ENCODE measurements at regions not wholly inside any gene's neighbourhood (a gene's known extent, or its start where the extent isn't known, plus 50 kb on each side); places are given as distances from the start of the nearest gene placed in this dataset.

DNA sequence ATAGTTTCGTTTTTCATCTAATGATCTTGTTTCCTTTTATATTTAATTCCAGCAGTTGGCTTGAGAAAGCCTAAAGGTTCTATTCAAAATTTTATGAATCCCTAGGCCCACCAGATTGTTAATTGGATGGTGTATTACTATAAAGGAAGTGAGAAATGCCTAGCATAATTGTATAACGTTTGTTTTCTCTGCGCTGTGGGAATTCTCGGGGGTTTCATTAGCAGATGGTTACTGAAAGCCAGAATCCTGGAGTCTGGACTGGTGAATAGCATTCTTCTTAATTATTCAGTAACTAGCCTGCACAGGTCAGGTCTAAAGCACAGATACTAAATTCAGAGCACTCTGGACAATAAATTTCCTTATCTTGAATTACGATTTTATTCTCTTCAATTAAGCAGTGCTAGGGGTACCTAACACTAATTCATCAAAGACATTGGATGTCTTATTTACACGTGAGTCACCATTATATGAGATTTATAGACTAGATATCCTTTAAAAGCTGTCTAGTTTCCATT lies 459.4 kb downstream of the DTHD1 start:
- no peak for TF ChIP-seq ZNF274 (IDR thresholded peaks at IDR 0.05; ENCODE audit: low read length)
- no peak for TF ChIP-seq ZNF274 (tag by site-specific recombination; IDR thresholded peaks at IDR 0.05; ENCODE audit: borderline replicate concordance)
- TF ChIP-seq, protein P1, sequence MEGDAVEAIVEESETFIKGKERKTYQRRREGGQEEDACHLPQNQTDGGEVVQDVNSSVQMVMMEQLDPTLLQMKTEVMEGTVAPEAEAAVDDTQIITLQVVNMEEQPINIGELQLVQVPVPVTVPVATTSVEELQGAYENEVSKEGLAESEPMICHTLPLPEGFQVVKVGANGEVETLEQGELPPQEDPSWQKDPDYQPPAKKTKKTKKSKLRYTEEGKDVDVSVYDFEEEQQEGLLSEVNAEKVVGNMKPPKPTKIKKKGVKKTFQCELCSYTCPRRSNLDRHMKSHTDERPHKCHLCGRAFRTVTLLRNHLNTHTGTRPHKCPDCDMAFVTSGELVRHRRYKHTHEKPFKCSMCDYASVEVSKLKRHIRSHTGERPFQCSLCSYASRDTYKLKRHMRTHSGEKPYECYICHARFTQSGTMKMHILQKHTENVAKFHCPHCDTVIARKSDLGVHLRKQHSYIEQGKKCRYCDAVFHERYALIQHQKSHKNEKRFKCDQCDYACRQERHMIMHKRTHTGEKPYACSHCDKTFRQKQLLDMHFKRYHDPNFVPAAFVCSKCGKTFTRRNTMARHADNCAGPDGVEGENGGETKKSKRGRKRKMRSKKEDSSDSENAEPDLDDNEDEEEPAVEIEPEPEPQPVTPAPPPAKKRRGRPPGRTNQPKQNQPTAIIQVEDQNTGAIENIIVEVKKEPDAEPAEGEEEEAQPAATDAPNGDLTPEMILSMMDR (tag by site-specific recombination; IDR thresholded peaks at IDR 0.05): no peak
- TF ChIP-seq ZNF366 (tag by site-specific recombination; conservative IDR thresholded peaks at IDR 0.05): no peak
- TF ChIP-seq ZNF677 (tag by site-specific recombination; IDR thresholded peaks at IDR 0.05): no peak
- no peak for TF ChIP-seq ZNF776 (tag by site-specific recombination; IDR thresholded peaks at IDR 0.05; ENCODE audit: borderline replicate concordance)
- TF ChIP-seq, protein P2, sequence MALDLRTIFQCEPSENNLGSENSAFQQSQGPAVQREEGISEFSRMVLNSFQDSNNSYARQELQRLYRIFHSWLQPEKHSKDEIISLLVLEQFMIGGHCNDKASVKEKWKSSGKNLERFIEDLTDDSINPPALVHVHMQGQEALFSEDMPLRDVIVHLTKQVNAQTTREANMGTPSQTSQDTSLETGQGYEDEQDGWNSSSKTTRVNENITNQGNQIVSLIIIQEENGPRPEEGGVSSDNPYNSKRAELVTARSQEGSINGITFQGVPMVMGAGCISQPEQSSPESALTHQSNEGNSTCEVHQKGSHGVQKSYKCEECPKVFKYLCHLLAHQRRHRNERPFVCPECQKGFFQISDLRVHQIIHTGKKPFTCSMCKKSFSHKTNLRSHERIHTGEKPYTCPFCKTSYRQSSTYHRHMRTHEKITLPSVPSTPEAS (tag by site-specific recombination; IDR thresholded peaks at IDR 0.05): no peak
- no peak for TF ChIP-seq ZNF626 (tag by site-specific recombination; IDR thresholded peaks at IDR 0.05)
- TF ChIP-seq, protein P3, sequence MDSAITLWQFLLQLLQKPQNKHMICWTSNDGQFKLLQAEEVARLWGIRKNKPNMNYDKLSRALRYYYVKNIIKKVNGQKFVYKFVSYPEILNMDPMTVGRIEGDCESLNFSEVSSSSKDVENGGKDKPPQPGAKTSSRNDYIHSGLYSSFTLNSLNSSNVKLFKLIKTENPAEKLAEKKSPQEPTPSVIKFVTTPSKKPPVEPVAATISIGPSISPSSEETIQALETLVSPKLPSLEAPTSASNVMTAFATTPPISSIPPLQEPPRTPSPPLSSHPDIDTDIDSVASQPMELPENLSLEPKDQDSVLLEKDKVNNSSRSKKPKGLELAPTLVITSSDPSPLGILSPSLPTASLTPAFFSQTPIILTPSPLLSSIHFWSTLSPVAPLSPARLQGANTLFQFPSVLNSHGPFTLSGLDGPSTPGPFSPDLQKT (IDR thresholded peaks at IDR 0.05; ENCODE audit: borderline replicate concordance, low read depth, low read length): no peak
- no peak for TF ChIP-seq ZNF324 (tag by site-specific recombination; IDR thresholded peaks at IDR 0.05)
- no peak for TF ChIP-seq ZBTB1 (tag by site-specific recombination; IDR thresholded peaks at IDR 0.05)
- TF ChIP-seq, protein P4, sequence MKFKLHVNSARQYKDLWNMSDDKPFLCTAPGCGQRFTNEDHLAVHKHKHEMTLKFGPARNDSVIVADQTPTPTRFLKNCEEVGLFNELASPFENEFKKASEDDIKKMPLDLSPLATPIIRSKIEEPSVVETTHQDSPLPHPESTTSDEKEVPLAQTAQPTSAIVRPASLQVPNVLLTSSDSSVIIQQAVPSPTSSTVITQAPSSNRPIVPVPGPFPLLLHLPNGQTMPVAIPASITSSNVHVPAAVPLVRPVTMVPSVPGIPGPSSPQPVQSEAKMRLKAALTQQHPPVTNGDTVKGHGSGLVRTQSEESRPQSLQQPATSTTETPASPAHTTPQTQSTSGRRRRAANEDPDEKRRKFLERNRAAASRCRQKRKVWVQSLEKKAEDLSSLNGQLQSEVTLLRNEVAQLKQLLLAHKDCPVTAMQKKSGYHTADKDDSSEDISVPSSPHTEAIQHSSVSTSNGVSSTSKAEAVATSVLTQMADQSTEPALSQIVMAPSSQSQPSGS (tag by site-specific recombination; IDR thresholded peaks at IDR 0.05; ENCODE audit: low read depth): no peak
- TF ChIP-seq BCL11B (tag by site-specific recombination; IDR thresholded peaks at IDR 0.05; ENCODE audit: low read depth): no peak
- TF ChIP-seq, protein P5, sequence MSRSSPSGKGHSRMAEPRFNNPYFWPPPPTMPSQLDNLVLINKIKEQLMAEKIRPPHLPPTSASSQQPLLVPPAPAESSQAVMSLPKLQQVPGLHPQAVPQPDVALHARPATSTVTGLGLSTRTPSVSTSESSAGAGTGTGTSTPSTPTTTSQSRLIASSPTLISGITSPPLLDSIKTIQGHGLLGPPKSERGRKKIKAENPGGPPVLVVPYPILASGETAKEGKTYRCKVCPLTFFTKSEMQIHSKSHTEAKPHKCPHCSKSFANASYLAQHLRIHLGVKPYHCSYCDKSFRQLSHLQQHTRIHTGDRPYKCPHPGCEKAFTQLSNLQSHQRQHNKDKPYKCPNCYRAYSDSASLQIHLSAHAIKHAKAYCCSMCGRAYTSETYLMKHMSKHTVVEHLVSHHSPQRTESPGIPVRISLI (tag by site-specific recombination; IDR thresholded peaks at IDR 0.05): no peak
- no peak for TF ChIP-seq ZNF707 (tag by site-specific recombination; IDR thresholded peaks at IDR 0.05)

Data from HEK293 (cell line).